Hepatocyte (in vitro differentiated cells): ENCODE measurements at regions not wholly inside any gene's neighbourhood (a gene's known extent, or its start where the extent isn't known, plus 50 kb on each side); places are given as distances from the start of the nearest gene placed in this dataset.

Experiments
- DNase-seq: peaks from one replicate; pipeline ENCODE4 v3.0.0-alpha.2; 2016; ENCODE audit warnings: low spot score
- H2AFZ ChIP-seq: fragments of 200-600 bp; sonication (generic); 2 replicates; pipeline ENCODE4 v1.6.0; 2016; ENCODE audit warnings: antibody characterized with exemption, mild to moderate bottlenecking
- H3K27ac ChIP-seq: fragments of 200-600 bp; sonication (generic); 2 replicates; pipeline ENCODE4 v1.5.1; 2016; ENCODE audit warnings: mild to moderate bottlenecking
- H3K27me3 ChIP-seq: fragments of 200-600 bp; sonication (generic); 2 replicates; pipeline ENCODE4 v1.6.1; 2016
- H3K36me3 ChIP-seq: fragments of 200-600 bp; sonication (generic); replicated peaks from 2 replicates; pipeline ENCODE4 v1.5.1; 2016; ENCODE audit warnings: low read depth; ENCODE audit not compliant: insufficient read depth
- H3K4me1 ChIP-seq: fragments of 200-600 bp; sonication (generic); 2 replicates; pipeline ENCODE4 v1.5.1; 2016; ENCODE audit warnings: mild to moderate bottlenecking, moderate library complexity; ENCODE audit not compliant: insufficient read depth
- H3K4me2 ChIP-seq: fragments of 200-600 bp; sonication (generic); 2 replicates; pipeline ENCODE4 v1.6.0; 2016
- H3K4me3 ChIP-seq: fragments of 200-600 bp; sonication (generic); 2 replicates; pipeline ENCODE4 v1.5.1; 2016; ENCODE audit warnings: mild to moderate bottlenecking
- H3K79me2 ChIP-seq: fragments of 200-600 bp; sonication (generic); 2 replicates; pipeline ENCODE4 v1.6.0; 2017; ENCODE audit warnings: mild to moderate bottlenecking
- H3K9me2 ChIP-seq: fragments of 200-600 bp; sonication (generic); replicated peaks from 2 replicates; pipeline ENCODE4 v1.6.0; 2017; ENCODE audit warnings: mild to moderate bottlenecking; ENCODE audit not compliant: insufficient read depth
- H3K9me3 ChIP-seq: fragments of 200-600 bp; sonication (generic); 2 replicates; pipeline ENCODE4 v1.5.1; 2016; ENCODE audit warnings: low read depth, mild to moderate bottlenecking
- H4K20me1 ChIP-seq: fragments of 200-600 bp; sonication (generic); 2 replicates; pipeline ENCODE4 v1.6.0; 2016; ENCODE audit warnings: mild to moderate bottlenecking; ENCODE audit not compliant: insufficient read depth, poor library complexity, severe bottlenecking
- EZH2 ChIP-seq: fragments of 200-600 bp; sonication (generic); IDR thresholded peaks from 2 replicates; pipeline ENCODE4 v1.6.1; 2016; ENCODE audit warnings: antibody characterized with exemption, mild to moderate bottlenecking, borderline replicate concordance
- EZH2phosphoT487 ChIP-seq: fragments of 200-600 bp; sonication (generic); IDR thresholded peaks from one replicate; pipeline ENCODE4 v1.6.1; 2018; ENCODE audit warnings: antibody characterized with exemption, mild to moderate bottlenecking, low read depth, moderate library complexity; ENCODE audit not compliant: unreplicated experiment, severe bottlenecking
- WGBS: methylation state at CpG from one replicate; pipeline ENCODE4 v1.1.6; 2016; ENCODE audit warnings: low lambda C conversion rate; ENCODE audit errors: missing lambda C conversion rate; 5-methylcytosine and 5-hydroxymethylcytosine counted together
- TF ChIP-seq, protein P1 (sequence below): fragments of 200-600 bp; sonication (generic); IDR thresholded peaks from 2 replicates; pipeline ENCODE4 v1.5.1; 2016; ENCODE audit warnings: antibody characterized with exemption, mild to moderate bottlenecking; ENCODE audit not compliant: poor library complexity

DNA sequence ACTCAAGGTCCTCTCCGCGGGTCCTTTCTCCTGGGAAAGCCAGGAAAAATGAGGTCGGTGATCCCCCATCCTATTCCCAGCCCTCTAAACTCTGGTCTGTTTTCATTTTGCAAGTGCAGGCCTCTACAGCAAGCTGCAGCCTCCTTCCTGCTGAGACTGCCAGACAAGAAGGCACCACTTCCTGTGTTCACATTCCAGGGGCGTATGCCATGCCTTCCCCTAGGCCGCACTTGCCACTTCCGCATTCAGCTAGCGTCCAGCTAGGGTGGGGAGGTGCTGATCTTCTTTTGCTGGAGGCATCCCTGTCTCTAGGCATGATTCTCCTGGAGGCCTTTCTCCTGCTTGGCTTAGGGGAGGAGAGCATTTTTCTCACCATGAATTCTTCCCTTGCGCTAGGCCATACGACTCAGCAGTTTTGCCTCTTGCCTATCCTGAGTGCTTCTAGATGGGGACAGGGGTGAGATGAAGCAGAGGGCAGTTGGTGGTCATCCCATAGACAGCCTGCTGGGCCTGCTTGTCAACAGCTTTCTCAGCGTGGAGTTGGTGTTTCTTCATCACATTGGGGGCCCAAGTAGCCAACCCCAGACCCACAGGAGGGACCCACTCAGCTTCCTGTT lies 328.9 kb downstream of the RPS24 start:
- TF ChIP-seq EZH2 (no peak), EZH2phosphoT487 (no peak)
- TF ChIP-seq, protein P1, sequence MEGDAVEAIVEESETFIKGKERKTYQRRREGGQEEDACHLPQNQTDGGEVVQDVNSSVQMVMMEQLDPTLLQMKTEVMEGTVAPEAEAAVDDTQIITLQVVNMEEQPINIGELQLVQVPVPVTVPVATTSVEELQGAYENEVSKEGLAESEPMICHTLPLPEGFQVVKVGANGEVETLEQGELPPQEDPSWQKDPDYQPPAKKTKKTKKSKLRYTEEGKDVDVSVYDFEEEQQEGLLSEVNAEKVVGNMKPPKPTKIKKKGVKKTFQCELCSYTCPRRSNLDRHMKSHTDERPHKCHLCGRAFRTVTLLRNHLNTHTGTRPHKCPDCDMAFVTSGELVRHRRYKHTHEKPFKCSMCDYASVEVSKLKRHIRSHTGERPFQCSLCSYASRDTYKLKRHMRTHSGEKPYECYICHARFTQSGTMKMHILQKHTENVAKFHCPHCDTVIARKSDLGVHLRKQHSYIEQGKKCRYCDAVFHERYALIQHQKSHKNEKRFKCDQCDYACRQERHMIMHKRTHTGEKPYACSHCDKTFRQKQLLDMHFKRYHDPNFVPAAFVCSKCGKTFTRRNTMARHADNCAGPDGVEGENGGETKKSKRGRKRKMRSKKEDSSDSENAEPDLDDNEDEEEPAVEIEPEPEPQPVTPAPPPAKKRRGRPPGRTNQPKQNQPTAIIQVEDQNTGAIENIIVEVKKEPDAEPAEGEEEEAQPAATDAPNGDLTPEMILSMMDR, result no peak
- Histone ChIP-seq H3K79me2 (no peaks in the 10 kb centered on the region), H3K36me3 (no peaks in the 10 kb centered on the region), H3K4me1 (peaks cover 28% of the 10 kb centered on the region), H3K9me2 (no peaks in the 10 kb centered on the region), H3K4me3 (no peak overlapping the region), H3K27me3 (no peaks in the 10 kb centered on the region), H3K27ac (no peak overlapping the region), H3K9me3 (no peaks in the 10 kb centered on the region), H4K20me1 (no peaks in the 10 kb centered on the region), H2AFZ (no peak overlapping the region), H3K4me2 (no peak overlapping the region)
- 81% methylated on average over 10 of the region's 10 CpGs for WGBS
- no peak for DNase-seq

- Histone ChIP-seq H3K27me3 (no peaks in the 10 kb centered on the region), H3K4me3 (no peak overlapping the region), H4K20me1 (no peaks in the 10 kb centered on the region), H3K79me2 (no peaks in the 10 kb centered on the region), H3K9me3 (no peaks in the 10 kb centered on the region), H2AFZ (no peak overlapping the region), H3K36me3 (no peaks in the 10 kb centered on the region), H3K4me1 (peaks cover 32% of the 10 kb centered on the region), H3K4me2 (no peak overlapping the region), H3K27ac (no peak overlapping the region), H3K9me2 (no peaks in the 10 kb centered on the region)
- 97% methylated on average over 4 of the region's 4 CpGs for WGBS
- TF ChIP-seq, protein P1, result no peak
- no peak for TF ChIP-seq EZH2phosphoT487
- no peak for DNase-seq
These were observed 329.5 kb downstream of the RPS24 start for GRCh38 chr10:78363190-78363589.

- Histone ChIP-seq H3K36me3 (no peaks in the 10 kb centered on the region), H3K9me3 (no peaks in the 10 kb centered on the region), H4K20me1 (no peaks in the 10 kb centered on the region), H3K27me3 (no peaks in the 10 kb centered on the region), H3K4me3 (no peak overlapping the region), H3K4me2 (no peak overlapping the region), H3K9me2 (no peaks in the 10 kb centered on the region), H2AFZ (no peak overlapping the region), H3K79me2 (no peaks in the 10 kb centered on the region), H3K27ac (no peak overlapping the region), H3K4me1 (peaks cover 22% of the 10 kb centered on the region)
- peak; percentile 64 for DNase-seq
- TF ChIP-seq EZH2 (no peak), EZH2phosphoT487 (no peak)
- 68% methylated on average over 4 of the region's 4 CpGs for WGBS
These were observed 332.0 kb downstream of the RPS24 start for GRCh38 chr10:78365694-78366093.

GRCh38 chr10:78366663-78367411 lies 333.2 kb downstream of the RPS24 start:
- WGBS, result 64% methylated on average over 15 of the region's 15 CpGs
- no peak overlapping the region for H3K4me3 ChIP-seq
- H3K4me2 ChIP-seq, result peak overlapping the region; percentile 41
- H2AFZ ChIP-seq, result no peak overlapping the region
- H3K27me3 ChIP-seq, result no peaks in the 10 kb centered on the region
- H3K79me2 ChIP-seq, result no peaks in the 10 kb centered on the region
- no peaks in the 10 kb centered on the region for H4K20me1 ChIP-seq
- H3K27ac ChIP-seq, result peak overlapping the region; percentile 35
- peaks cover 22% of the 10 kb centered on the region for H3K4me1 ChIP-seq
- no peak for DNase-seq
- TF ChIP-seq EZH2phosphoT487 (no peak), EZH2 (no peak)
- TF ChIP-seq, protein P1, result no peak
- no peaks in the 10 kb centered on the region for H3K9me2 ChIP-seq
- H3K9me3 ChIP-seq, result no peaks in the 10 kb centered on the region
- H3K36me3 ChIP-seq, result no peaks in the 10 kb centered on the region
